Body of pancreas (tissue), 4 donors: ENCODE measurements at regions not wholly inside any gene's neighbourhood (a gene's known extent, or its start where the extent isn't known, plus 50 kb on each side); places are given as distances from the start of the nearest gene placed in this dataset.

Experiments
- ATAC-seq: fragments of 150-250 bp; one replicate; pipeline ENCODE4 v1.9.1; 2016
- DNase-seq, 4 donors: peaks; one replicate each; pipeline ENCODE4 v3.0.0-alpha.2; 2019
- H3K27ac ChIP-seq, 4 donors: fragments of 200-600 bp; sonication (generic); 1 replicate in 3 of 4; 2 replicates in 1 of 4; pipeline versions ENCODE4 v1.5.1 to v1.6.1; 2016 to 2019; ENCODE audit warnings: mild to moderate bottlenecking in 1 of 4, mixed read lengths in 1 of 4, moderate library complexity in 1 of 4
- H3K27me3 ChIP-seq, 2 donors: fragments of 200-600 bp; sonication (generic); one replicate each; pipeline ENCODE4 v1.6.0; 2016; ENCODE audit warnings: mild to moderate bottlenecking in 1 of 2
- H3K36me3 ChIP-seq, 2 donors: fragments of 200-600 bp; sonication (generic); replicated peaks in 1 of 2; 2 replicates each; pipeline ENCODE4 v1.5.1; 2016; ENCODE audit warnings: low read depth in 2 of 2; ENCODE audit not compliant: insufficient read depth in 1 of 2
- H3K4me1 ChIP-seq: fragments of 200-600 bp; sonication (generic); one replicate; pipeline ENCODE4 v1.6.0; 2016
- H3K4me3 ChIP-seq, 2 donors: fragments of 200-600 bp; sonication (generic); 1 replicate in 1 of 2; 2 replicates in 1 of 2; pipeline ENCODE4 v1.5.1; 2016 to 2019
- H3K9me3 ChIP-seq, 3 donors: fragments of 200-600 bp; sonication (generic); 1 replicate in 2 of 3; 2 replicates in 1 of 3; pipeline ENCODE4 v1.5.1; 2016
- POLR2A ChIP-seq, 3 donors: fragments of 450-650 bp; IDR thresholded peaks; one replicate each; pipeline ENCODE4 v1.6.1; 2016; ENCODE audit warnings: antibody characterized with exemption in 3 of 3, mild to moderate bottlenecking in 2 of 3
- WGBS, 2 donors: methylation state at CpG; one replicate each; pipeline ENCODE4 v1.1.5; 2017; 5-methylcytosine and 5-hydroxymethylcytosine counted together
- intact Hi-C: fragments of 100-400 bp; cut with DNase I; formaldehyde crosslinking; loops from one replicate; pipeline ENCODE4 v1.15.1; 2023
- TF ChIP-seq, protein P1 (sequence below), 7 experiments: fragments of 450-650 bp in 4 of 7; fragments of 200-600 bp in 3 of 7; sonication (generic) in 3 of 7; IDR thresholded peaks; one replicate each; pipeline ENCODE4 v1.5.1; 2016 to 2019; ENCODE audit warnings: antibody characterized with exemption in 7 of 7

DNA sequence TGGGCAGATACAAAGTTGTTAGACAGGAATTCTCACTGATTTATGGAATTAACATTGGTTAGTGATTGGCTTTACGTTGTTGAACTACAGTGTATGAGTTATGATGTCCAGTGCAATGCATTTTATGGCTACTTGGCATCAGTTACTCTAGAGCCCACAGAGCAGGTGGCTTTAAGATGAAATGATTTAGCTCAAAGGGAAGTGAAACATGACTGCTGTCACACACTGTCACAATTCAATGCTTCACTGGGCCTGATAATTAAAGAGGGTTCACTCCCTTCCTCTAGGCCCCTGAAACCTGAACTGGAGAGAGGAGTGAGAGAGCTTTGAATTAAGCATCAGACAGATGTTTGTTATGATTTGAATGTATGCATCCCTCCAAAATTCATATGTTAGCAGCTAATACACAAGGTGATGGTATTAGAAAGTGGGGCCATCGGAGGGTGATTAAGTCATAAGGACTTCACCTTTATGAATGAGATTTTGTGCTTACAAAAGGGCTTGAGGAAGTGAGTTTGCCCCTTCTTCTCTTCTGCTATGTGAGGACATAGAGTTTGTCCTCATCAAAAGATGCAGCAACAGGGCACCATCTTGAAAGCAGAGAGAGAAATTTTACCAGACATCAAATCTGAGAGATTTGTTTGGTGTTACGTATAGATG lies 175.8 kb upstream of the GRIN2B start:
- 76 to 79% methylated on average over 3 of the region's 3 CpGs for WGBS, 2 donors
- intact Hi-C loops, result loop anchor here (10.0 kb wide), 1 partner anchor 292 kb away; no protein-coding TSS in a partner anchor
- Histone ChIP-seq H3K9me3 (no peaks in the 10 kb centered on the region), H3K27ac (no peak overlapping the region), H3K4me3 (no peak overlapping the region), H3K4me1 (no peaks in the 10 kb centered on the region), H3K27me3 (no peaks in the 10 kb centered on the region), H3K36me3 (no peaks in the 10 kb centered on the region)
- ATAC-seq, result no peak
- TF ChIP-seq POLR2A (IDR thresholded peaks at IDR 0.05), result no peak
- TF ChIP-seq, protein P1, sequence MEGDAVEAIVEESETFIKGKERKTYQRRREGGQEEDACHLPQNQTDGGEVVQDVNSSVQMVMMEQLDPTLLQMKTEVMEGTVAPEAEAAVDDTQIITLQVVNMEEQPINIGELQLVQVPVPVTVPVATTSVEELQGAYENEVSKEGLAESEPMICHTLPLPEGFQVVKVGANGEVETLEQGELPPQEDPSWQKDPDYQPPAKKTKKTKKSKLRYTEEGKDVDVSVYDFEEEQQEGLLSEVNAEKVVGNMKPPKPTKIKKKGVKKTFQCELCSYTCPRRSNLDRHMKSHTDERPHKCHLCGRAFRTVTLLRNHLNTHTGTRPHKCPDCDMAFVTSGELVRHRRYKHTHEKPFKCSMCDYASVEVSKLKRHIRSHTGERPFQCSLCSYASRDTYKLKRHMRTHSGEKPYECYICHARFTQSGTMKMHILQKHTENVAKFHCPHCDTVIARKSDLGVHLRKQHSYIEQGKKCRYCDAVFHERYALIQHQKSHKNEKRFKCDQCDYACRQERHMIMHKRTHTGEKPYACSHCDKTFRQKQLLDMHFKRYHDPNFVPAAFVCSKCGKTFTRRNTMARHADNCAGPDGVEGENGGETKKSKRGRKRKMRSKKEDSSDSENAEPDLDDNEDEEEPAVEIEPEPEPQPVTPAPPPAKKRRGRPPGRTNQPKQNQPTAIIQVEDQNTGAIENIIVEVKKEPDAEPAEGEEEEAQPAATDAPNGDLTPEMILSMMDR (IDR thresholded peaks at IDR 0.05), result no peak
- DNase-seq, result no peak

DNA sequence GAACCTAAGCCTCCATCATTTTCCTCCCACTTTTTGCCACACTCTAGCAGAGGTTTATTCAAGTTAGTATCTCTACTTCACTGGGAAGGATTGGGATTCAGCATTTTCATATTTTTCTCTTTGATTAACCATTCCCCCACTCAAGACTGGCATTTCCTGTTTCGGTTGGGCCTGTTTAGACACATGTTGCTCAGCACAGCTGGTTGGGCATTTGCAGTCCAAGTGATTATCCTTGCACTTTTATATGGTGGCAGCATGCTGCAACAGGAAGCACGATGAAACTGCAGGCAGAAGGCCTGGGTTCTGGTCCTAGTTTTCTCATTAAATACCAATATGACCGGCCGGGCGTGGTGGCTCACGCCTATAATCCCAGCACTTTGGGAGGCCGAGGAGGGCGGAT lies 182.9 kb upstream of the GRIN2B start:
- DNase-seq (no peak), ATAC-seq (no peak)
- H3K4me3 ChIP-seq, result no peak overlapping the region
- intact Hi-C loops, result no loop called here
- no peaks in the 10 kb centered on the region for H3K4me1 ChIP-seq
- TF ChIP-seq, protein P1 (IDR thresholded peaks at IDR 0.05), result no peak
- TF ChIP-seq POLR2A (IDR thresholded peaks at IDR 0.05), result no peak
- H3K27me3 ChIP-seq, result no peaks in the 10 kb centered on the region
- no peaks in the 10 kb centered on the region for H3K9me3 ChIP-seq
- 85 to 92% methylated on average over 8 of the region's 8 CpGs for WGBS, 2 donors
- H3K27ac ChIP-seq, result no peak overlapping the region
- no peaks in the 10 kb centered on the region for H3K36me3 ChIP-seq

DNA sequence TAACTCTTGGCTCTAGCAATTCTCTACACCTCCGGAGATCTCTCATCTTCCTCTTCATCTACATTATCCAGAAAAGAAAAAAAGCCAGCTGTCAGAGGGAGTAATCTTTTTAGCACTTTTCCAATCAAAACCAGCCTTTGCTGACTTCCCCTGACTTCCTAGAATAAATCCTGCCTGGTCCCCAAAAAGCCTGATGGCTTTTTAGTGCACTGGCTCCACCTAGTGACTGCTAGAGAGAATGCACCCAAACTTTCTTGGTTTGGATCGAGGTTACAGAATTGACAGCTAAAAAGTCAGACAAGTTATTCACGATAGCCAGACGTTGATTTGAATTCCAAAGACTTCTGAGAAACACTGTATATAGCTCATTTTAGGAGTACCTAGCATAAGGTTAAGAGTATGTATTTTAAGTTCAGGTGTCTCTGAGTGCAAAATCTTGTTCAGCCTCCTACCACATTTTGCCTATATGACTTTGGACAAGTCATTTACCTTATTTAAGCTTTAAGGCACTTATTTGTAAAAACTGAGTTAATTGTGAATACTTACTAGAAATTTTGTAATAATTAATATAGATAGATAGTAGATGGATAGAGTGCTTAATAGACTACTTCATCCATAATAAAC lies 185.7 kb upstream of the GRIN2B start:
- no peaks in the 10 kb centered on the region for H3K4me1 ChIP-seq
- WGBS, 2 donors, result 0 to 3% methylated on average over 4 of the region's 4 CpGs
- intact Hi-C loops, result no loop called here
- H3K4me3 ChIP-seq, result no peak overlapping the region
- no peaks in the 10 kb centered on the region for H3K36me3 ChIP-seq
- DNase-seq (peak; percentile 37 to 57 (median 44)), ATAC-seq (peak; percentile 48)
- no peaks in the 10 kb centered on the region for H3K9me3 ChIP-seq
- TF ChIP-seq, protein P1 (IDR thresholded peaks at IDR 0.05), result peak; percentile 73 to 91 (median 82)
- TF ChIP-seq POLR2A (IDR thresholded peaks at IDR 0.05), result no peak
- no peaks in the 10 kb centered on the region for H3K27me3 ChIP-seq
- no peak overlapping the region for H3K27ac ChIP-seq

DNA sequence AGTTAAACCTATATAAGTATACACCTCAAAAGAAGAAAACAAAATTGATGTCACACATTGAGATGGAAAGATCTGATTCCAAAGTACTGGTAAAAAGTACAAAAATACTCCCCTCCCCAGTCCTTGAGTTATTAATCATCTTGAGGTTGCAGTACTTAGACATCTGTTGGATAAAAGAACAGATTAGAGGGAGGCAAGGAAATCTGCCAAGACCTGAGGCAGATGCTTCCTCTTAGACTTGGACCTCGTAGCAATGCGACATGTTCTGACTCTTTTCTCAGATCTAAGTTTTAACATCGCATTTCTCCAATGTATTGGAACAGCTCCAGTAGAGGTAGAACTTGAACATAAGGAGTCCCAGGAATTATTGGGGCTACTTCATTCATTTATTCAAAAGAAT lies 187.9 kb upstream of the GRIN2B start:
- no peak overlapping the region for H3K4me3 ChIP-seq
- intact Hi-C loops, result no loop called here
- DNase-seq (no peak), ATAC-seq (no peak)
- H3K27ac ChIP-seq, result no peak overlapping the region
- no peaks in the 10 kb centered on the region for H3K27me3 ChIP-seq
- no peaks in the 10 kb centered on the region for H3K4me1 ChIP-seq
- 48 to 50% methylated on average over 3 of the region's 3 CpGs for WGBS, 2 donors
- no peaks in the 10 kb centered on the region for H3K9me3 ChIP-seq
- TF ChIP-seq POLR2A (IDR thresholded peaks at IDR 0.05), result no peak
- TF ChIP-seq, protein P1 (IDR thresholded peaks at IDR 0.05), result no peak
- H3K36me3 ChIP-seq, result no peaks in the 10 kb centered on the region

DNA sequence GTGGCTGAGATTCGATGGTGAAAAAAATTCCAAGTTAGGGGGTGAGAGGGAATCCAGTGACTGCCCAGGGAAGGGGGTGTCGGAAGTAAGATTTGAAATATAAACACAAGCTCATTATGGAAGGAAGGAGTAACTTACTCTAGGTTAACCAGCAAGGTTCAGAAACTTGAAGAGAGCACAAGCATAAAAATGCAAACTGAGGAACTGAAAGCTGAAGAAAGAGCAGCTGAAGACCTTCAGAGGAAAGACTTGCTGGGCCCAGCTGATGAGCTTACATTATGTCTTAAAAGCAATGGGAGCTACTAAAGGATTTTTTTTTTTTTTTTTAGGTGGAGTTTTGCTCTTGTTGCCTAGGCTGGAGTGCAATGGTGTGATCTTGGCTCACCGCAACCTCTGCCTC lies 189.7 kb upstream of the GRIN2B start:
- Histone ChIP-seq H3K27ac (no peak overlapping the region), H3K4me3 (no peak overlapping the region), H3K27me3 (no peaks in the 10 kb centered on the region), H3K36me3 (no peaks in the 10 kb centered on the region), H3K9me3 (no peaks in the 10 kb centered on the region), H3K4me1 (no peaks in the 10 kb centered on the region)
- intact Hi-C loops, result no loop called here
- WGBS, 2 donors, result 79 to 90% methylated on average over 3 of the region's 3 CpGs
- TF ChIP-seq, protein P1 (IDR thresholded peaks at IDR 0.05), result no peak
- TF ChIP-seq POLR2A (IDR thresholded peaks at IDR 0.05), result no peak
- no peak for DNase-seq
- no peak for ATAC-seq
